ENCODE measurements at regions not wholly inside any gene's neighbourhood (a gene's known extent, or its start where the extent isn't known, plus 50 kb on each side); places are given as distances from the start of the nearest gene placed in this dataset.

- TF ChIP-seq CTCF (IDR thresholded peaks at IDR 0.05) (no peak), POLR2A (IDR thresholded peaks at IDR 0.05) (no peak)
Measured at GRCh38 chr12:19783547-19784444, 344.5 kb downstream of the AEBP2 start.

All from Peyer's patch (tissue), 4 donors.